CD14-positive monocyte (primary cell): ENCODE measurements at regions not wholly inside any gene's neighbourhood (a gene's known extent, or its start where the extent isn't known, plus 50 kb on each side); places are given as distances from the start of the nearest gene placed in this dataset.

ENCODE experiments used
- DNase-seq, 3 donors: peaks; one replicate each; pipeline ENCODE4 v3.0.0-alpha.2; 2011 to 2022
- H2AFZ ChIP-seq: 2 replicates; pipeline ENCODE4 v1.6.0; 2012; ENCODE audit warnings: mild to moderate bottlenecking, low read depth, low read length, inconsistent platforms; ENCODE audit not compliant: insufficient read depth, poor library complexity, severe bottlenecking
- H3K27ac ChIP-seq, 2 donors: 1 replicate in 1 of 2; 2 replicates in 1 of 2; pipeline ENCODE4 v1.5.1; 2012 to 2013; ENCODE audit warnings: low read length in 2 of 2, control low read depth in 1 of 2, inconsistent platforms in 1 of 2, low read depth in 1 of 2, mild to moderate bottlenecking in 1 of 2
- H3K27me3 ChIP-seq, 2 donors: one replicate each; pipeline versions ENCODE4 v1.6.0 to v1.6.1; 2011 to 2013; ENCODE audit warnings: low read length in 2 of 2; ENCODE audit not compliant: control insufficient read depth in 2 of 2, insufficient read depth in 2 of 2
- H3K36me3 ChIP-seq, 2 donors: replicated peaks in 1 of 2; 1 replicate in 1 of 2; 2 replicates in 1 of 2; pipeline versions ENCODE4 v1.5.1 to v1.6.1; 2012 to 2013; ENCODE audit warnings: low read length in 2 of 2, control low read depth in 1 of 2, inconsistent platforms in 1 of 2, mild to moderate bottlenecking in 1 of 2; ENCODE audit not compliant: insufficient read depth in 2 of 2, control insufficient read depth in 1 of 2
- H3K4me1 ChIP-seq, 2 donors: 1 replicate in 1 of 2; 2 replicates in 1 of 2; pipeline versions ENCODE4 v1.5.1 to v1.6.1; 2012 to 2013; ENCODE audit warnings: low read length in 2 of 2, control low read depth in 1 of 2, inconsistent platforms in 1 of 2, mild to moderate bottlenecking in 1 of 2, moderate library complexity in 1 of 2; ENCODE audit not compliant: insufficient read depth in 2 of 2, control insufficient read depth in 1 of 2
- H3K4me2 ChIP-seq: replicated peaks from 2 replicates; pipeline ENCODE3; 2012; ENCODE audit warnings: low read length, moderate library complexity, mild to moderate bottlenecking; ENCODE audit not compliant: poor library complexity, severe bottlenecking; ENCODE audit errors: extremely low read depth
- H3K4me3 ChIP-seq, 3 experiments: fragments of 200-600 bp in 1 of 3; sonication (generic) in 1 of 3; replicated peaks in 1 of 3; 1 replicate in 2 of 3; 2 replicates in 1 of 3; pipeline ENCODE4 v1.5.1; 2011 to 2013; ENCODE audit warnings: low read length in 3 of 3, mild to moderate bottlenecking in 3 of 3, control low read depth in 2 of 3, low read depth in 2 of 3, inconsistent platforms in 1 of 3, moderate library complexity in 1 of 3
- H3K79me2 ChIP-seq: 2 replicates; pipeline ENCODE4 v1.6.0; 2012; ENCODE audit warnings: mild to moderate bottlenecking, control low read depth, inconsistent platforms, low read length, moderate library complexity; ENCODE audit not compliant: insufficient read depth
- H3K9ac ChIP-seq: 2 replicates; pipeline ENCODE4 v1.6.0; 2017; ENCODE audit warnings: low read length, mild to moderate bottlenecking; ENCODE audit not compliant: insufficient read depth, poor library complexity, severe bottlenecking
- H3K9me3 ChIP-seq, 2 donors: replicated peaks in 1 of 2; 1 replicate in 1 of 2; 2 replicates in 1 of 2; pipeline versions ENCODE4 v1.5.1 to v1.6.1; 2012 to 2013; ENCODE audit warnings: low read length in 2 of 2, control low read depth in 1 of 2; ENCODE audit not compliant: control insufficient read depth in 1 of 2, insufficient read depth in 1 of 2
- H4K20me1 ChIP-seq: 2 replicates; pipeline ENCODE4 v1.6.0; 2012; ENCODE audit warnings: mild to moderate bottlenecking, low read length, control low read depth, moderate library complexity; ENCODE audit not compliant: insufficient read depth
- H3K27ac Mint-ChIP-seq, 7 donors: one replicate each; pipeline ENCODE4 v1.8.0; 2020; ENCODE audit warnings: mild to moderate bottlenecking in 7 of 7, mixed read lengths in 7 of 7, moderate library complexity in 6 of 7, inconsistent platforms in 2 of 7
- H3K27me3 Mint-ChIP-seq, 3 donors: one replicate each; pipeline ENCODE4 v1.8.0; 2021 to 2022; ENCODE audit warnings: low read depth in 3 of 3, mild to moderate bottlenecking in 3 of 3, mixed read lengths in 3 of 3, moderate library complexity in 3 of 3, inconsistent platforms in 1 of 3
- H3K36me3 Mint-ChIP-seq, 2 donors: one replicate each; pipeline ENCODE4 v1.8.0; 2020; ENCODE audit warnings: mixed read lengths in 2 of 2, inconsistent platforms in 1 of 2, mild to moderate bottlenecking in 1 of 2
- H3K4me1 Mint-ChIP-seq: one replicate; pipeline ENCODE4 v1.8.0; 2020; ENCODE audit warnings: mild to moderate bottlenecking, mixed read lengths
- H3K4me3 Mint-ChIP-seq, 2 donors: one replicate each; pipeline ENCODE4 v1.8.0; 2020; ENCODE audit warnings: mild to moderate bottlenecking in 2 of 2, mixed read lengths in 2 of 2, moderate library complexity in 1 of 2
- H3K9me3 Mint-ChIP-seq, 7 donors: one replicate each; pipeline ENCODE4 v1.8.0; 2020 to 2022; ENCODE audit warnings: mixed read lengths in 7 of 7, mild to moderate bottlenecking in 6 of 7, moderate library complexity in 6 of 7, inconsistent platforms in 2 of 7
- WGBS: methylation state at CpG from one replicate; pipeline ENCODE4 v1.1.5; 2013; ENCODE audit warnings: missing lambda C conversion rate; ENCODE audit not compliant: insufficient coverage; 5-methylcytosine and 5-hydroxymethylcytosine counted together
- intact Hi-C, 2 donors: fragments of 100-400 bp; cut with micrococcal nuclease; formaldehyde crosslinking; loops; one replicate each; pipeline versions ENCODE4 v1.15.0 to v1.15.1; 2023
- TF ChIP-seq, protein P1 (sequence below): fragments of 200-600 bp; IDR thresholded peaks from one replicate; pipeline ENCODE4 v1.8.0; 2022; ENCODE audit warnings: antibody characterized with exemption, mild to moderate bottlenecking

DNA sequence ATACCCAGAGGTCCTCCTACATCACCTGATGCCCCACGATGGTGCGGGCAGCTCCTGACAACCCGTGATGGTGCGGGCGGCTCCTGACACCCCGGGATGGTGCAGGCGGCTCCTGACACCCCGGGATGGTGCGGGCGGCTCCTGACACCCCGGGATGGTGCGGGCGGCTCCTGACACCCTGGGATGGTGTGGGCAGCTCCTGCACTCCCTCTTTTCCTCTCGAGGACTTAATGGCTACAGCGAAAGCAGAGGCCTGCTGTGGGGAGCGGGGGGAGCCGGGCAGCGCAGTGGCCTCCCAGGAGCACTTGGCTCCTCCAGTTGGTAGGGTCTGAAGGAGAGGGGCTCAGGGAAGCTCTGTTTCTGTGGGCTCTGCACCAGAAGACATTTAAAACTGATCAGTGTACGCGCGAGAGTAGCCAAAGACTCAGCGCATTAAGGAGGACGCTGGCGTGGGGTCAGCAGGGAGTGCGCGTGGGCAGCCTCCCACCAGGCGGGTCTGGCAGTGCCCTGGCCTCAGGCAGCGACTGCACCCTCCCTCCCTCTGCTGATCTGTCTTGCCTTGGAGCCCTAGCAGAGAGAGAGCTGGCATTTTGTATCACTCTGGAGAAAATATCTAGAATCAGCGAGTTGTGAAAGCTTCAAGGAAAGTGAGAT is 464.5 kb upstream of the MYT1L start:
- Histone ChIP-seq H3K79me2 (no peaks in the 10 kb centered on the region), H3K9me3 (no peaks in the 10 kb centered on the region), H3K27ac (no peak overlapping the region), H3K4me1 (no peaks in the 10 kb centered on the region), H3K9ac (no peak overlapping the region), H3K4me2 (no peak overlapping the region), H2AFZ (no peak overlapping the region), H4K20me1 (no peaks in the 10 kb centered on the region), H3K4me3 (no peak overlapping the region), H3K27me3 (no peaks in the 10 kb centered on the region), H3K36me3 (no peaks in the 10 kb centered on the region)
- H3K36me3 Mint-ChIP-seq, result no peaks in the 10 kb centered on the region
- TF ChIP-seq, protein P1, sequence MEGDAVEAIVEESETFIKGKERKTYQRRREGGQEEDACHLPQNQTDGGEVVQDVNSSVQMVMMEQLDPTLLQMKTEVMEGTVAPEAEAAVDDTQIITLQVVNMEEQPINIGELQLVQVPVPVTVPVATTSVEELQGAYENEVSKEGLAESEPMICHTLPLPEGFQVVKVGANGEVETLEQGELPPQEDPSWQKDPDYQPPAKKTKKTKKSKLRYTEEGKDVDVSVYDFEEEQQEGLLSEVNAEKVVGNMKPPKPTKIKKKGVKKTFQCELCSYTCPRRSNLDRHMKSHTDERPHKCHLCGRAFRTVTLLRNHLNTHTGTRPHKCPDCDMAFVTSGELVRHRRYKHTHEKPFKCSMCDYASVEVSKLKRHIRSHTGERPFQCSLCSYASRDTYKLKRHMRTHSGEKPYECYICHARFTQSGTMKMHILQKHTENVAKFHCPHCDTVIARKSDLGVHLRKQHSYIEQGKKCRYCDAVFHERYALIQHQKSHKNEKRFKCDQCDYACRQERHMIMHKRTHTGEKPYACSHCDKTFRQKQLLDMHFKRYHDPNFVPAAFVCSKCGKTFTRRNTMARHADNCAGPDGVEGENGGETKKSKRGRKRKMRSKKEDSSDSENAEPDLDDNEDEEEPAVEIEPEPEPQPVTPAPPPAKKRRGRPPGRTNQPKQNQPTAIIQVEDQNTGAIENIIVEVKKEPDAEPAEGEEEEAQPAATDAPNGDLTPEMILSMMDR, result no peak
- no peaks in the 10 kb centered on the region for H3K4me1 Mint-ChIP-seq
- no peak overlapping the region for H3K27ac Mint-ChIP-seq
- WGBS, result 97% methylated on average over 22 of the region's 29 CpGs
- peaks cover 0 to 18% (median 3%) of the 10 kb centered on the region in 7 donors for H3K9me3 Mint-ChIP-seq
- H3K4me3 Mint-ChIP-seq, result no peak overlapping the region
- DNase-seq, result no peak
- H3K27me3 Mint-ChIP-seq, result peaks cover 1 to 2% (median 2%) of the 10 kb centered on the region in 3 donors
- intact Hi-C loops, result no loop called here

DNA sequence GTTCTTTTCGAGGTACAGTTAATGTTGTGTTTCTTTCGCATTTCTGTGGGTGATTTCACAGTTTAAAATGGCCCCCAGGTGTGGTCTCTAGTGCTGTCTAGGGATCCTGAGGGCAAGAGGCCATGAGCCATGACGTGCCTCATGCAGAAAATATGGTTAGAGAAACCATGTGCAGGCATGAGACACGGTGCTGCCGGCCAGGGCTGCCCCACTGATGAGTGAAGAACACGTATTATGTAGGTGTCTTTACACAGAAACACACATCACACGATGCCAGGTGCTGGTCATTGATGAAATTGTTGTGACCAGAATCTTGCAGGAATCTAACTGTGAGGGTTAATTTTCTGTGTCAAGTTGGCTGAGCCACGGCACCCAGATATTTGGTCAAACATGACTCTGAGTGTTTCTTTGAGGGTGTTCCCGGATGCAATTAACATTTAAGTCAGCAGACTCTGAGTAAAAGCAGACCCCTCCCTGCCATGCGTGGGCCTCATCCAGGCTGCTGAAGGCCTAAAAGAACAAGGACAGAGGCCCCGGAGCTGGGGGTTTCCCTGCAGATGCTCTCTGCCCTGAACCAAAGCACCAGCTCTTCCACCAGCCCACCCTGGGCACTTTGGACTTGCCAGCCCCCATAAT is 463.0 kb upstream of the MYT1L start:
- no peaks in the 10 kb centered on the region for H3K9me3 ChIP-seq
- H4K20me1 ChIP-seq, result no peaks in the 10 kb centered on the region
- H2AFZ ChIP-seq, result no peak overlapping the region
- Mint-ChIP-seq H3K4me1 (no peaks in the 10 kb centered on the region), H3K4me3 (no peak overlapping the region), H3K9me3 (peaks cover 0 to 16% (median 3%) of the 10 kb centered on the region in 7 donors), H3K27ac (no peak overlapping the region), H3K36me3 (no peaks in the 10 kb centered on the region), H3K27me3 (peaks cover 1 to 9% (median 2%) of the 10 kb centered on the region in 3 donors)
- H3K9ac ChIP-seq, result no peak overlapping the region
- TF ChIP-seq, protein P1, result no peak
- H3K79me2 ChIP-seq, result no peaks in the 10 kb centered on the region
- no peaks in the 10 kb centered on the region for H3K4me1 ChIP-seq
- intact Hi-C loops, result no loop called here
- 90% methylated on average over 10 of the region's 11 CpGs for WGBS
- DNase-seq, result no peak
- H3K4me3 ChIP-seq, result no peak overlapping the region
- no peaks in the 10 kb centered on the region for H3K36me3 ChIP-seq
- H3K27ac ChIP-seq, result no peak overlapping the region
- no peaks in the 10 kb centered on the region for H3K27me3 ChIP-seq
- H3K4me2 ChIP-seq, result no peak overlapping the region
